ENCODE measurements at regions not wholly inside any gene's neighbourhood (a gene's known extent, or its start where the extent isn't known, plus 50 kb on each side); places are given as distances from the start of the nearest gene placed in this dataset.
"Not testable (repeated sequence)": the region's sequence is repeated elsewhere in the genome, so short reads cannot be mapped to it uniquely, and the experiment has no call there.

DNA sequence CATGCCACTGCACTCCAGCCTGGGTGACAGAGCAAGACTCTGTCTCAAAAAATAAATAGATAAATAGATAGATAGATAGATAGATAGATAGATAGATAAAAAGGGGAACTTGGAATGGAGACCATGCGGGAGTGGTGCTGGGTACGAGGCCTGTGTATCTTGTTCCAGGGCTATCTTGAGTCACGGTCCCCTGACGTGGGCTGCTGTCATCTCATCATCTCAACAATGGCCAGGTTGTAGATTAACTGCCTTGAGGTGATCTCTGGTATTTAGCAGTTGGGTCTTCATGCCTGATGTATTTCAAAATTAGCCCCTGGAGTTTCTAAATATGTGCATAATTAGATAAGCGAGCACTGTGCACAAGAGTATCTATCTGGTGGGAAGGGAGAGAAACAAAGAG, 212.1 kb downstream of the CDRT15L2 start:
- Mint-ChIP-seq H3K36me3 (ENCODE audit: insufficient read depth) (no peaks in the 10 kb centered on the region), H3K27me3 (peaks cover 2% of the 10 kb centered on the region), H3K4me1 (ENCODE audit: low read depth) (no peaks in the 10 kb centered on the region), H3K27ac (no peak overlapping the region), H3K9me3 (ENCODE audit: low read depth) (no peaks in the 10 kb centered on the region), H3K4me3 (ENCODE audit: low read depth) (no peak overlapping the region)
- TF ChIP-seq, protein P1, sequence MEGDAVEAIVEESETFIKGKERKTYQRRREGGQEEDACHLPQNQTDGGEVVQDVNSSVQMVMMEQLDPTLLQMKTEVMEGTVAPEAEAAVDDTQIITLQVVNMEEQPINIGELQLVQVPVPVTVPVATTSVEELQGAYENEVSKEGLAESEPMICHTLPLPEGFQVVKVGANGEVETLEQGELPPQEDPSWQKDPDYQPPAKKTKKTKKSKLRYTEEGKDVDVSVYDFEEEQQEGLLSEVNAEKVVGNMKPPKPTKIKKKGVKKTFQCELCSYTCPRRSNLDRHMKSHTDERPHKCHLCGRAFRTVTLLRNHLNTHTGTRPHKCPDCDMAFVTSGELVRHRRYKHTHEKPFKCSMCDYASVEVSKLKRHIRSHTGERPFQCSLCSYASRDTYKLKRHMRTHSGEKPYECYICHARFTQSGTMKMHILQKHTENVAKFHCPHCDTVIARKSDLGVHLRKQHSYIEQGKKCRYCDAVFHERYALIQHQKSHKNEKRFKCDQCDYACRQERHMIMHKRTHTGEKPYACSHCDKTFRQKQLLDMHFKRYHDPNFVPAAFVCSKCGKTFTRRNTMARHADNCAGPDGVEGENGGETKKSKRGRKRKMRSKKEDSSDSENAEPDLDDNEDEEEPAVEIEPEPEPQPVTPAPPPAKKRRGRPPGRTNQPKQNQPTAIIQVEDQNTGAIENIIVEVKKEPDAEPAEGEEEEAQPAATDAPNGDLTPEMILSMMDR (IDR thresholded peaks at IDR 0.05; ENCODE audit: unreplicated experiment): no peak
- no peak for DNase-seq (ENCODE audit: low spot score, unreplicated experiment)

DNA sequence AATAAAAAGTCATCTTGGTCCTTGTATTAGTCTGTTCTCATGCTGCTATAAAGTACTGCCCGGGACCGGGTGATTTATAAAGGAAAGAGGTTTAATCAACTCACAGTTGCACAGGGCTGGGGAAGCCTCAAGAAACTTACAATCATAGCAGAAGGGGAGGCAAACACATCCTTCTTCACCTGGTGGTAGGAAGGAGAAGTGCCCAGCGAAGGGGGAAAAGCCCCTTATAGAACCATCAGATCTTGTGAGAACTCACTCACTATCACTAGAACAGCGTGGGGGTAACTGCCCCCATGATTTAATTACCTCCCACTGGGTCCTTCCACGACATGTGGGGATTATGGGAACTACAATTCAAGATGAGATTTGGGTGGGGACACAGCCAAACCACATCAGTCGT, 215.0 kb downstream of the CDRT15L2 start:
- H3K9me3 Mint-ChIP-seq (ENCODE audit: low read depth); DNase-seq (ENCODE audit: low spot score, unreplicated experiment); H3K27me3 Mint-ChIP-seq; H3K4me3 Mint-ChIP-seq (ENCODE audit: low read depth); H3K4me1 Mint-ChIP-seq (ENCODE audit: low read depth); H3K36me3 Mint-ChIP-seq (ENCODE audit: insufficient read depth); H3K27ac Mint-ChIP-seq: not testable (repeated sequence)
- TF ChIP-seq, protein P1 (IDR thresholded peaks at IDR 0.05; ENCODE audit: unreplicated experiment): peak; percentile 33

DNA sequence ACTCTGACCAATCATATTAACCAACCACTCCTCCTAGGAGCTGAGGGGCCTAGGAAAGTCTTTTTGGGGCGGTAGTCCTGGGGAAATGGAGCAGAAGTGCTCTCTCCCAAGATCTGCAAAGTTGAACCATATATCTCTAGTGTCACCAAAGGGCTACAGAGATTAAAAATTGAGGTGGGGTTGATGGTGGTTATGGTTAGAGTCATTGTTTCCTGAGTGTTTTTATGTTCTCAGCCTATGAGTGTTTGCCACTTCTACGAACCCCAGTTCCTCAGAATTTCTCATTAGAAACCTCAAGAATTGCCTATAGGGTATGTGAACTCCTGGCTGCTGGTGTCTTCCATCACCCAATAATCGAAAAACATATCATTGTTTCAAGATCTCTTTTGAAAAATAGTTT, 217.8 kb downstream of the CDRT15L2 start:
- no peaks in the 10 kb centered on the region for H3K4me1 Mint-ChIP-seq (ENCODE audit: low read depth)
- no peak overlapping the region for H3K27ac Mint-ChIP-seq
- TF ChIP-seq, protein P1 (IDR thresholded peaks at IDR 0.05; ENCODE audit: unreplicated experiment): no peak
- H3K4me3 Mint-ChIP-seq (ENCODE audit: low read depth): no peak overlapping the region
- H3K36me3 Mint-ChIP-seq (ENCODE audit: insufficient read depth): no peaks in the 10 kb centered on the region
- H3K27me3 Mint-ChIP-seq: no peaks in the 10 kb centered on the region
- H3K9me3 Mint-ChIP-seq (ENCODE audit: low read depth): no peaks in the 10 kb centered on the region
- DNase-seq (ENCODE audit: low spot score, unreplicated experiment): no peak

DNA sequence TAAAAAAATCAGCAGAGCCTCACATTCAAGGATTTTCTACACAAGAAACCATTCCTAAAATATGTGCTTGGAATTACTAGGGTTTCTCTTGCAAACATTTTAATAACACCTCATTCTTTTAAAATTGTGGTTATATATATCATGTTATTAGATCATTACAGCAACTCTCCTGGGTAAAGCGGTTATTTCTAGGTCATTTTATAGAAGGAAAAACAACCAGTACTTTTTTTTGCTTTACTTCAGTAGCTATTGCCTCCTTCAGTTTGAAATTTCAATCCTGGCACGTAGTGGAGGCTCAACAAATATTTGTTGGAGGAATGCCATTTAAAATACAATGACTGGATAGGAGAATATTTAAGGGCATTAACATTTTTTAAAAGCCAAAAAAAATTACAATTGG, 220.6 kb downstream of the CDRT15L2 start:
- Mint-ChIP-seq H3K9me3 (ENCODE audit: low read depth) (no peaks in the 10 kb centered on the region), H3K36me3 (ENCODE audit: insufficient read depth) (no peaks in the 10 kb centered on the region), H3K27ac (no peak overlapping the region), H3K4me1 (ENCODE audit: low read depth) (no peaks in the 10 kb centered on the region), H3K27me3 (no peaks in the 10 kb centered on the region), H3K4me3 (ENCODE audit: low read depth) (no peak overlapping the region)
- no peak for DNase-seq (ENCODE audit: low spot score, unreplicated experiment)
- TF ChIP-seq, protein P1 (IDR thresholded peaks at IDR 0.05; ENCODE audit: unreplicated experiment): no peak

DNA sequence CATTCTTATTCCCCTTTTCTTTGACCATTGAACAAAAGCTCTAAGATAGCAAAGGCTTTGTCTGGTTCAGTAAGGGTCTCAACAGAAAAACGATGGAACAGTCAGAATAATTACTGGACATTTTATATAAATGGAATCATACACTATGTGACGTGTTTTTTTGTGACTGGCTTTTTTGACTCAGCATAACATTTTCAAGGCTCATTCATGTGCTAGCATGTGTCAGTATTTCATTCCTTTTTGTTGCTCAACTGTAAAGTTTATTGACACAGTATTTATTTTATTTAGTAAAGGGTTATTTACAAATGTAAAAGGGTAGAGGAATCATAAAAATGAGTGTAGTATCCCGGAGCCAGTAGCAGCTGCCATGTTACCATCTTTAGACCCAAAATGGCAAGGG, 226.2 kb downstream of the CDRT15L2 start:
- no peaks in the 10 kb centered on the region for H3K27me3 Mint-ChIP-seq
- H3K4me1 Mint-ChIP-seq (ENCODE audit: low read depth): no peaks in the 10 kb centered on the region
- TF ChIP-seq, protein P1 (IDR thresholded peaks at IDR 0.05; ENCODE audit: unreplicated experiment): no peak
- H3K36me3 Mint-ChIP-seq (ENCODE audit: insufficient read depth): no peaks in the 10 kb centered on the region
- no peak for DNase-seq (ENCODE audit: low spot score, unreplicated experiment)
- H3K9me3 Mint-ChIP-seq (ENCODE audit: low read depth): peaks cover 4% of the 10 kb centered on the region
- no peak overlapping the region for H3K27ac Mint-ChIP-seq
- no peak overlapping the region for H3K4me3 Mint-ChIP-seq (ENCODE audit: low read depth)

DNA sequence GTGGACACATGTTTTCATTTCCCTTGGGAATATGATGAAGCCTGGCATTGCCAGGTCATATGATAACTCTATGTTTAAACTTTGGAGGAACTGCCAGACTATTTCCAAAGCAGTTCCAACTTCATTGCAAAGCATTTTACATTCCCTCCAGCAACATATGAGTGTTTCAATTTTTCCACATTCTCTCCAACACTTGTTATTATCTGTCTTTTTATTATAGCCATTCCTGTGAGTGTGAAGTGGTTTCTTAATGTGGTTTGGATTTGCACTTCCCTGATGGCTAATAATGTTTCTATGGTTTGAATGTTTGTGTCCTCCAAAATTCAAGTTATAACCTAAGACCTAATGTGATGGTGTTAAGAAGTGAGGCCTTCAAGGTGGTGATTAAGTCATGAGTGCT, 228.0 kb downstream of the CDRT15L2 start:
- not testable (repeated sequence) for H3K36me3 Mint-ChIP-seq (ENCODE audit: insufficient read depth); DNase-seq (ENCODE audit: low spot score, unreplicated experiment); H3K4me3 Mint-ChIP-seq (ENCODE audit: low read depth); H3K4me1 Mint-ChIP-seq (ENCODE audit: low read depth); H3K27me3 Mint-ChIP-seq; H3K27ac Mint-ChIP-seq; H3K9me3 Mint-ChIP-seq (ENCODE audit: low read depth)

DNA sequence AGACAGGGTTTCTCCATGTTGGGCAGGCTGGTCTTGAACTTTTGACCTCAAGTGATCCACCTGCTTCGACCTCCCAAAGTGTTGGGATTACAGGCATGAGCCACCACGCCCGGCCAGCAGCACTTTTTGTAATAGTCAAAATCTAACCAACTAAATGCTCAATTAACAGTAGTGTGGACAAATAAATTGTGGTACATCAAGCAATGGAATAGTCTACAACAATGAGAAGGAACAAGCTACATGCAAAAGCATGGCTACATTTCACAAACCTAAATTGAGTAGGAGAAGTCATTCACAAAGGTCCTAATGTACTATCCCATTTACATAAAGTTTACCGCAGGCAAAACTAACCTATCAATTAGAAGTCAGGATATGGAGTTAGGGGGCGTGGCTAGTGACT, 227.4 kb downstream of the USP22 start:
- not testable (repeated sequence) for H3K36me3 Mint-ChIP-seq (ENCODE audit: insufficient read depth); H3K4me3 Mint-ChIP-seq (ENCODE audit: low read depth); H3K4me1 Mint-ChIP-seq (ENCODE audit: low read depth); H3K27me3 Mint-ChIP-seq; DNase-seq (ENCODE audit: low spot score, unreplicated experiment); H3K27ac Mint-ChIP-seq; H3K9me3 Mint-ChIP-seq (ENCODE audit: low read depth)
